Duodenal mucosa (tissue), 2 donors: ENCODE measurements at regions not wholly inside any gene's neighbourhood (a gene's known extent, or its start where the extent isn't known, plus 50 kb on each side); places are given as distances from the start of the nearest gene placed in this dataset.

ENCODE experiments used
- H3K27ac ChIP-seq: one replicate; pipeline ENCODE4 v1.7.0; 2013; ENCODE audit warnings: low read depth, low read length
- H3K27me3 ChIP-seq, 2 donors: one replicate each; pipeline ENCODE4 v1.7.0; 2013; ENCODE audit warnings: low read length in 2 of 2, control low read depth in 1 of 2; ENCODE audit not compliant: insufficient read depth in 2 of 2, control insufficient read depth in 1 of 2
- H3K36me3 ChIP-seq, 2 donors: one replicate each; pipeline ENCODE4 v1.7.0; 2013; ENCODE audit warnings: low read length in 2 of 2, control low read depth in 1 of 2; ENCODE audit not compliant: insufficient read depth in 2 of 2, control insufficient read depth in 1 of 2
- H3K4me1 ChIP-seq, 2 donors: one replicate each; pipeline ENCODE4 v1.7.0; 2013; ENCODE audit warnings: low read length in 2 of 2, control low read depth in 1 of 2; ENCODE audit not compliant: insufficient read depth in 2 of 2, control insufficient read depth in 1 of 2
- H3K4me3 ChIP-seq, 2 donors: one replicate each; pipeline ENCODE4 v1.7.0; 2013; ENCODE audit warnings: low read length in 2 of 2, low read depth in 1 of 2
- H3K9ac ChIP-seq, 2 donors: one replicate each; pipeline ENCODE4 v1.7.0; 2013; ENCODE audit warnings: low read length in 2 of 2, low read depth in 1 of 2
- H3K9me3 ChIP-seq, 2 donors: one replicate each; pipeline ENCODE4 v1.7.0; 2013; ENCODE audit warnings: low read length in 2 of 2, control low read depth in 1 of 2; ENCODE audit not compliant: control insufficient read depth in 1 of 2

- Histone ChIP-seq H3K9me3 (no peaks in the 10 kb centered on the region), H3K9ac (no peak overlapping the region), H3K4me1 (no peaks in the 10 kb centered on the region), H3K36me3 (no peaks in the 10 kb centered on the region), H3K27ac (no peak overlapping the region), H3K4me3 (no peak overlapping the region), H3K27me3 (peaks cover 0 to 6% of the 10 kb centered on the region in 2 donors)
These were observed 66.9 kb upstream of the PROK2 start for GRCh38 chr3:71851878-71852277.

- no peak overlapping the region for H3K27ac ChIP-seq
- H3K4me3 ChIP-seq, result no peak overlapping the region
These were observed 65.7 kb upstream of the PROK2 start for GRCh38 chr3:71850654-71851053.

GRCh38 chr3:71849681-71850080, 64.7 kb upstream of the PROK2 start:
- H3K9ac ChIP-seq, result no peak overlapping the region
- H3K9me3 ChIP-seq, result no peaks in the 10 kb centered on the region
- H3K27me3 ChIP-seq, result peaks cover 0 to 6% of the 10 kb centered on the region in 2 donors
- H3K4me3 ChIP-seq, result no peak overlapping the region
- no peak overlapping the region for H3K27ac ChIP-seq
- no peaks in the 10 kb centered on the region for H3K4me1 ChIP-seq
- no peaks in the 10 kb centered on the region for H3K36me3 ChIP-seq

More at GRCh38 chr3:71850654-71851053, 65.7 kb upstream of the PROK2 start:
- no peak overlapping the region for H3K9ac ChIP-seq
- no peaks in the 10 kb centered on the region for H3K36me3 ChIP-seq
- H3K9me3 ChIP-seq, result no peaks in the 10 kb centered on the region
- no peaks in the 10 kb centered on the region for H3K4me1 ChIP-seq
- peaks cover 0 to 6% of the 10 kb centered on the region in 2 donors for H3K27me3 ChIP-seq

- Histone ChIP-seq H3K9me3 (no peaks in the 10 kb centered on the region), H3K9ac (no peak overlapping the region), H3K4me1 (no peaks in the 10 kb centered on the region), H3K4me3 (no peak overlapping the region), H3K27me3 (peaks cover 0 to 6% of the 10 kb centered on the region in 2 donors), H3K27ac (no peak overlapping the region), H3K36me3 (no peaks in the 10 kb centered on the region)
These were observed 62.8 kb upstream of the PROK2 start for GRCh38 chr3:71847794-71848193.

- H3K9me3 ChIP-seq, result no peaks in the 10 kb centered on the region
- no peak overlapping the region for H3K4me3 ChIP-seq
- no peaks in the 10 kb centered on the region for H3K36me3 ChIP-seq
- H3K27me3 ChIP-seq, result peaks cover 0 to 6% of the 10 kb centered on the region in 2 donors
- no peak overlapping the region for H3K27ac ChIP-seq
- no peaks in the 10 kb centered on the region for H3K4me1 ChIP-seq
- no peak overlapping the region for H3K9ac ChIP-seq
These were observed 61.2 kb upstream of the PROK2 start for GRCh38 chr3:71846185-71846584.

GRCh38 chr3:71843071-71843470, 58.1 kb upstream of the PROK2 start:
- H3K27ac ChIP-seq, result no peak overlapping the region
- H3K27me3 ChIP-seq, result peaks cover 0 to 6% of the 10 kb centered on the region in 2 donors
- H3K9me3 ChIP-seq, result no peaks in the 10 kb centered on the region
- H3K4me1 ChIP-seq, result no peaks in the 10 kb centered on the region
- no peaks in the 10 kb centered on the region for H3K36me3 ChIP-seq
- no peak overlapping the region for H3K4me3 ChIP-seq
- H3K9ac ChIP-seq, result no peak overlapping the region

- no peak overlapping the region for H3K27ac ChIP-seq
- no peak overlapping the region for H3K4me3 ChIP-seq
- no peaks in the 10 kb centered on the region for H3K27me3 ChIP-seq
- no peaks in the 10 kb centered on the region for H3K36me3 ChIP-seq
- H3K4me1 ChIP-seq, result no peaks in the 10 kb centered on the region
- H3K9ac ChIP-seq, result no peak overlapping the region
- H3K9me3 ChIP-seq, result no peaks in the 10 kb centered on the region
These were observed 53.5 kb upstream of the PROK2 start for GRCh38 chr3:71838406-71838805.
